ENCODE measurements at regions not wholly inside any gene's neighbourhood (a gene's known extent, or its start where the extent isn't known, plus 50 kb on each side); places are given as distances from the start of the nearest gene placed in this dataset.

DNA sequence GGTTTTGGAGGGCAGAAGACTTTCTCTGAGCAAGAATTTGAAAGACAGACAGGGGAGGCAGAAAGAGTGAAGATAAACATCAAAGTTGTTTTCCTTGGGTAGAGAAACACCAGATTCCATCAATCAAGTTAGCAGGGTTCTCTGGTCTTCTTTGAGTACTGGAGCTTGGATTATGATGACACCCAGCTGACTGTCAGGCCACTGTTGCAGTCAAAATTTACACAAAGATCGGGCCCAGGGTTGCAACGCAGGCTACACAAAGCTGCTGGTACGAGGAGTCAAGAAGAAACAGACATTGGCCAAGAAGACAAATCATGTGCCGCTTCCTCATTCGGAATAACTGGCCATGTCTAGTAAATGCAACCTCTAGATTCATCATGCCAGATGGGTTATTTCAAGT, 396.2 kb upstream of the XYLT1 start:
- intact Hi-C loops (cut with DNase I), result no loop called here

DNA sequence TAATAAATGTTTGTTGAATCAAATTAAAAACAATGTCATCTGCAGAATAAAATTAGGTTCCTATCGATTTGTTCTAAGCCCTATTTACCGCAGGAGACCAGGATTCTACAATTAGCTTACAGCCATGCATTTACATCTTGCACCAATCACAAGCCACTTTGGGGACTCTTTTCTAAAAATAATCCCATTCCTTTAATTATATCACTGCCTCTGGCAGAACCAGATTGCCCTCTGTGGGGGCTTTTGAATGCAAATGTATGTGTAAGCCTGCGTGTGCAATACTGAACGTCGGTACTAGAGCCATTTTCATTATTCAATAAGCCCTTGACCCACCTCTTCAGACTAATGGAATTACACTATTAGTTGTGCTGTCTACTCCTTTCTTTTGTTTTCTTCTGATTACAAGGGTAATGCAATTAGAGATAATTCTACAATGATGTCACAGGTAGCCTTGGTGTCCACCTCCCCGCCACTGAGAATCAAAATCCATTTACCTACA, 391.3 kb upstream of the XYLT1 start:
- H3K4me3 ChIP-seq, result no peak overlapping the region
- H3K27ac ChIP-seq, result no peak overlapping the region
- H3K27me3 ChIP-seq, result no peaks in the 10 kb centered on the region
- no peaks in the 10 kb centered on the region for H3K36me3 ChIP-seq
- no peaks in the 10 kb centered on the region for H3K4me1 ChIP-seq (ENCODE audit: insufficient read depth)
- no peak for TF ChIP-seq POLR2A (IDR thresholded peaks at IDR 0.05)
- no peak for TF ChIP-seq EP300 (IDR thresholded peaks at IDR 0.05)
- TF ChIP-seq, protein P1, sequence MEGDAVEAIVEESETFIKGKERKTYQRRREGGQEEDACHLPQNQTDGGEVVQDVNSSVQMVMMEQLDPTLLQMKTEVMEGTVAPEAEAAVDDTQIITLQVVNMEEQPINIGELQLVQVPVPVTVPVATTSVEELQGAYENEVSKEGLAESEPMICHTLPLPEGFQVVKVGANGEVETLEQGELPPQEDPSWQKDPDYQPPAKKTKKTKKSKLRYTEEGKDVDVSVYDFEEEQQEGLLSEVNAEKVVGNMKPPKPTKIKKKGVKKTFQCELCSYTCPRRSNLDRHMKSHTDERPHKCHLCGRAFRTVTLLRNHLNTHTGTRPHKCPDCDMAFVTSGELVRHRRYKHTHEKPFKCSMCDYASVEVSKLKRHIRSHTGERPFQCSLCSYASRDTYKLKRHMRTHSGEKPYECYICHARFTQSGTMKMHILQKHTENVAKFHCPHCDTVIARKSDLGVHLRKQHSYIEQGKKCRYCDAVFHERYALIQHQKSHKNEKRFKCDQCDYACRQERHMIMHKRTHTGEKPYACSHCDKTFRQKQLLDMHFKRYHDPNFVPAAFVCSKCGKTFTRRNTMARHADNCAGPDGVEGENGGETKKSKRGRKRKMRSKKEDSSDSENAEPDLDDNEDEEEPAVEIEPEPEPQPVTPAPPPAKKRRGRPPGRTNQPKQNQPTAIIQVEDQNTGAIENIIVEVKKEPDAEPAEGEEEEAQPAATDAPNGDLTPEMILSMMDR (IDR thresholded peaks at IDR 0.05), result no peak
- no peaks in the 10 kb centered on the region for H3K9me3 ChIP-seq
- 84 to 91% (median 86%) methylated on average over 6 of the region's 6 CpGs for WGBS, 3 donors
- intact Hi-C loops (cut with DNase I), result no loop called here
- no peak for DNase-seq

More for the DNA sequence above, 396.2 kb upstream of the XYLT1 start:
- Histone ChIP-seq H3K27ac (no peak overlapping the region), H3K27me3 (no peaks in the 10 kb centered on the region), H3K36me3 (no peaks in the 10 kb centered on the region), H3K9me3 (no peaks in the 10 kb centered on the region), H3K4me3 (no peak overlapping the region), H3K4me1 (ENCODE audit: insufficient read depth) (no peaks in the 10 kb centered on the region)
- 8 to 23% (median 14%) methylated on average over 5 of the region's 5 CpGs for WGBS, 3 donors
- DNase-seq, result no peak
- TF ChIP-seq, protein P1 (IDR thresholded peaks at IDR 0.05), result no peak
- TF ChIP-seq POLR2A (IDR thresholded peaks at IDR 0.05) (no peak), EP300 (IDR thresholded peaks at IDR 0.05) (no peak)

DNA sequence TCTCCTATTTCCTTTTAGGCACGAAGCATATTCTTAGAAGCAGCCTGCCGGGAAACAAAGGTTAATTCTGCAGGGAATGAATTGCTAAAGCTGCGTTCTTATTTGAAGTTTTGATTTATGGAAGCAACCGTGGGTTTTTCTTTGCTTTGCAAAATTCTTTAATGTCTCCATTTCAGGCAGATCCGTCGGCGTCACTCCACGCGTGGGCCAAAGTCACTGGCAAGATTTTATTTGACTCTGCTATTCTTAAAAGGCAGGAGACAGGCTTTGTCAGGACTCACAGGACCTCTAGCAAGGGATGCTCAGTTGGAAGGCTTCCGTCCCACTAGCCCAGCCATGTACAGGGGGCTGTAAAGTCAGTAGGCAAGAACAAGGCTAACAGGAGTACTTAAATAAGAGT, 387.3 kb upstream of the XYLT1 start:
- 12 to 15% (median 15%) methylated on average over 10 of the region's 10 CpGs for WGBS, 3 donors
- Histone ChIP-seq H3K4me1 (ENCODE audit: insufficient read depth) (no peaks in the 10 kb centered on the region), H3K27ac (no peak overlapping the region), H3K27me3 (no peaks in the 10 kb centered on the region), H3K36me3 (no peaks in the 10 kb centered on the region), H3K4me3 (no peak overlapping the region), H3K9me3 (no peaks in the 10 kb centered on the region)
- intact Hi-C loops (cut with DNase I), result no loop called here
- TF ChIP-seq EP300 (IDR thresholded peaks at IDR 0.05) (no peak), POLR2A (IDR thresholded peaks at IDR 0.05) (no peak)
- TF ChIP-seq, protein P1 (IDR thresholded peaks at IDR 0.05), result no peak
- no peak for DNase-seq

DNA sequence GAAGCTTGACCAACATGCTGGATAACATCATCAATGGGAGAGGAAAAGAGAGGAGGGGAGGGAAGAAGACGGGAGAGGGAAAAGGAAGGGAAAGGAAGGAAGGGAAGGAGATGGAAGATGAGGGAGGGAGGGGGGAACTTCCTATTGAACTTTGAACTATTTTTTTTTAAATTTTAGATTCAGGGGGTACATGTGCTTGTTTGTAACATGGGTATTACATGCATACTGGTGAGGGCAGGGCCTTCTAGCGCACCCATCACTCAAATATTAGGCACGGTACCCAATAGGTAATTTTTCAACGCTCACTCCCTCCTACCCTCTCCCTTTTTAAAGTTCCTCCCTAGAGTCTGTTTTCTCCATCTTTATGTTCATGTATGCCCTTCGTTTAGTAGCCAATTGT, 383.2 kb upstream of the XYLT1 start:
- TF ChIP-seq EP300 (IDR thresholded peaks at IDR 0.05), result no peak
- TF ChIP-seq POLR2A (IDR thresholded peaks at IDR 0.05), result no peak
- TF ChIP-seq, protein P1 (IDR thresholded peaks at IDR 0.05), result no peak
- DNase-seq, result no peak
- Histone ChIP-seq H3K4me1 (ENCODE audit: insufficient read depth) (no peaks in the 10 kb centered on the region), H3K4me3 (no peak overlapping the region), H3K9me3 (no peaks in the 10 kb centered on the region), H3K36me3 (no peaks in the 10 kb centered on the region), H3K27me3 (no peaks in the 10 kb centered on the region), H3K27ac (no peak overlapping the region)
- intact Hi-C loops (cut with DNase I), result no loop called here
- 80 to 86% (median 83%) methylated on average over 5 of the region's 5 CpGs for WGBS, 3 donors

Measured in ovary (tissue), 7 donors.